GM21717 (cell line): ENCODE measurements at regions not wholly inside any gene's neighbourhood (a gene's known extent, or its start where the extent isn't known, plus 50 kb on each side); places are given as distances from the start of the nearest gene placed in this dataset.
"Not testable (repeated sequence)": the region's sequence is repeated elsewhere in the genome, so short reads cannot be mapped to it uniquely, and the experiment has no call there.

Experiments used
- ATAC-seq: cut with Tn5 transposase; IDR thresholded peaks from one replicate; pipeline ENCODE4 v1.9.1; 2021; ENCODE audit warnings: mild to moderate bottlenecking, moderate library complexity; ENCODE audit not compliant: unreplicated experiment

- peak; percentile 80 for ATAC-seq
Observed at GRCh38 chr2:40680547-40680946, 228.7 kb upstream of the SLC8A1 start.

- ATAC-seq, result no peak
Observed at GRCh38 chr2:40690036-40690435, 238.1 kb upstream of the SLC8A1 start.

DNA sequence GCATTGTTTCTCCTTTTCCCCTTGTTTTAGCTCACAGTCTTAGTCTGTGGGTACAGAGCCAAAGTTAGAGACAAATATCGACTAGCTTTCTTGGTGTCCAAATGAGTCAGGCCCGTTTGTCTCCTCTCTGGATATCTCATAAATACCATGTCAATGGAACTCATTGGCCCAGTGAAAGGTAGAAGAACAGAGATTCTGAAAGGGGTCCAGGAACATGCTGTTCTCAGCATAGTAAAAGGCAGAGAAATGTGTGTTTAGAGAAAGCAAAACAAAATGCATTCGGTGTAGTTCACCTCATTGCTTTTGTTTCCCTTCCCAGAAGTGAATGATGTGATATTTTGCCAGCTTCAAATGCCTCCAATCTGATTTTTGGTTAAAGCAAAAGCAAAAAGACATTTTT, 238.6 kb upstream of the SLC8A1 start:
- ATAC-seq, result no peak

DNA sequence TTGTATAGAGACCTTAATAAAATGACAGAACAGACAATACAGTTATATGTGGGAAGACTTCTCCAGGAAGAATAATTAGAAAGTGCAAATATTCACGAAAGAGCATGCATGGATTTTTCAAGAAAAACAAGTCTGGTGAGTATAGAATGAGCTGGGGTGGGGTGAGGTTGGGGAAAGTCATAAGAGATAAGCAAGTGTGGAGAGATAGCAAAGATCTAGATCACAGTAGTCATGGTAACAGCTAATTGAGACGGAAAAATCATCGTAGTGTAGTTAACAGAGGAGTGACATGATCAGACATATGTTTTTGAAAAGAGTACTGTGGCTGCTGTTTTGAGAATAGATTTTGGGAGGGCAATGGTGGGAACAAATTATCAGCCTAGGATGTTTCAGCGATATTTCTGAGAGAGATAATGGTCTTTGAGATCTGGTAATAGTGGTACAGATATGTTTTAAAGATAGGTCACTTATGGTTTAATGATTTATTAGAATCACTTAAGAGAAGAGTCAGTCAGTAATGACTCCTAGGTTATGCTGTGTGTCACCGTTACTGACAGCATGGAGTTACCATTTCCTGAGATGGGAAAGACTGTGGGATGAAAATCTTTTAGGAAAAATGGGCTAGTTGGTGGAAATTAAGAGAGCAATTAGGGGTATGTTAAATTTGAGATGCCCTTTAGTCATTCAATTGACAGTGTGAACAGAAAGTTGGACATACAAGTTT, 248.5 kb upstream of the SLC8A1 start:
- no peak for ATAC-seq

DNA sequence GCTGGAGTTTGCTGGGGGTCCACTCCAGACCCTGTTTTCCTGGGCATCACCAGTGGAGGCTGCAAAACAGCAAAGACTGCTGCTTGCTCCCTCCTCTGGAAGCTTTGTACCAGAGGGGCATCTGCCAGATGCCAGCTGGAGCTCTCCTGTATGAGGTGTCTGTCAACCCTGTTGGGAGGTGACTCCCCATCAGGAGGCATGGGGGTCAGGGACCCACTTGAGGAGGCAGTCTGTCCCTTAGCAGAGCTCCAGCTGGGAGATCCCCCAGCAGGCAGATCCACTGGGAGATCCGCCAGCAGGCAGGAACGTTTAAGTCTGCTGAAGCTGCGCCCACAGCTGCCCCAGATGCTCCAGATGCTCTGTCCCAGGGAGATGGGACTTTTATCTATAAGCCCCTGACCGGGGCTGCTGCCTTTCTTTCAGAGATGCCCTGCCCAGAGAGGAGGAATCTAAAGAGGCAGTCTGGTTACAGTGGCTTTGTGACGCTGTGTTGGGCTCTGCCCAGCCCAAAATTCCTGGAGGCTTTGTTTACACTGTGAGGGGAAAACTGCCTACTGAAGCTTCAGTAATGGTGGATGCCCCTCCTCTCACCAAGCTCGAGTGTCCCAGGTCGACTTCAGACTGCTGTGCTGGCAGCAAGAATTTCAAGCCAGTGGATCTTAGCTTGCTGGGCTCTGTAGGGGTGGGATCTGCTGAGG, 260.5 kb upstream of the SLC8A1 start:
- ATAC-seq, result not testable (repeated sequence)

DNA sequence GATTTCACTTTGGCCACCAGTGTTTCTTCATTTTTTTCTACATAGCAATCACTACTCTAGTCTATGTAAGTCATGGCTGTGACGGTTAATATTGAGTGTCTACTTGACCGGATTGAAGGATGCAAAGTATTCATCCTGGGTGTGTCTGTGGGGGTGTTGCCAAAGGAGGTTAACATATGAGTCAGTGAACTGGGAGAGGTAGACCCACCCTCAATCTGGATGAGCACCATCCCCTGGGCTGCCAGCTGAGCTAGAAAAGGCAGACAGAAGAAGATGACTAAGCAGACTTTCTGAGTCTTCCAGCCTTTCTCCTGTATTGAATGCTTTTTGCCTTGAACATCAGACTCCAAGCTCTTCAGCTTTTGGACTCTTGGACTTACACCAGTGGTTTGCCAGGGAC, 265.0 kb upstream of the SLC8A1 start:
- no peak for ATAC-seq

- no peak for ATAC-seq
Observed at GRCh38 chr2:40719414-40719813, 267.5 kb upstream of the SLC8A1 start.

GRCh38 chr2:40721595-40721994, 269.7 kb upstream of the SLC8A1 start:
- ATAC-seq, result no peak

GRCh38 chr2:40723194-40723593, 271.3 kb upstream of the SLC8A1 start:
- no peak for ATAC-seq

DNA sequence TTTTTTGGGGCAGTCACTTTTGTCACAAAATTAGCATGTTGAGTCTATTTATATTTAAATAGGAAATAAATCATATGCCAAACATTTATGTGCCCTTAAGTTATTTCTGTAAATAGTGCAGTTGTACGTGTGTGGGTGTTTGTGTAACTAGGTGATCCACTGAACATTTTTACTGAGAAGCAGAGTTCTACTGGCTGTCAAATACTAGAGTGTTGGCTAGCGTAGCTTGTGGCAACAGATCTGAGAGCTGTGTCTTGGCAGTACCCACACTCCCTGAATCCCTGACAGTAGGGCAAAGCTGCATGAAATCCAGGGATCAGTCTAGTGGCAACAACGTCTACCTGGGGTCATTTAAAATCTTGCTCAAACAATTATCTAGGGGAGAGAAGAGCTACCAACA, 273.1 kb upstream of the SLC8A1 start:
- ATAC-seq, result no peak

DNA sequence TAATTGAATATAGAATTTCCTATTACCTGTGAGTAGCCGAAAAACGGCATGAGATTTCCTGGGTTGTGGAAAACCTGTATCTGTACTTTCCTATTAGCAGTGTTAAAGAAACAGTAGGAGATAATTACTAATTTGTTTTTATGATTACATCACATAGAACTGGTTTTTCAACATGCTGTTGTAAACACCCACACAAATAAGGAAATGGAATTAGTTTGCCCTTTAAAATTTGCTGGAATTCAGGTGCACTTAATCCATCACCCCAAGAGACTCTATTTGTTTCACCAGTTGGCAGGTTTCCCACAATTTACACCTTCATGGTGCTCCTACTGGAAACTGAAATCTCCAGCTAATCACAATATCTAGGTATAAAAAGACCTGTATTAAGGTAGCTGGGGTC, 274.1 kb upstream of the SLC8A1 start:
- no peak for ATAC-seq

DNA sequence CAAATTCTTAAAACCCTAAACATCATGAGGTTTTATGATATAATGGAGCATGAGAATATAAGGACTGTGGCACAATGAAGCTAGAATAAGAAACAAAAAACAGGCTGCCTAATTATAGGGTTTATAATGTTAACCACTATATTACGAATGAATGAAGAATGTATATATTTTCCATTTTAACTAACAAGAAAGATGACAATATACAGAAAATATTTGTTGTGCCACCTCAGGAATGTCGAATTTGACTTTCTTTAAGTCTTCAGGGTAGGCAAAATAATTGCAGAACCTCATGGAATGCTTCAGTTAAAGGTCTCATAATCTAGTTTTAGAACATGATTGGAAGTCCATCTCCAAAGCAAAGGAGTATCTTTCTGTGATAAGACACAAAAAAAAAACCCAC, 282.9 kb upstream of the SLC8A1 start:
- ATAC-seq, result no peak

DNA sequence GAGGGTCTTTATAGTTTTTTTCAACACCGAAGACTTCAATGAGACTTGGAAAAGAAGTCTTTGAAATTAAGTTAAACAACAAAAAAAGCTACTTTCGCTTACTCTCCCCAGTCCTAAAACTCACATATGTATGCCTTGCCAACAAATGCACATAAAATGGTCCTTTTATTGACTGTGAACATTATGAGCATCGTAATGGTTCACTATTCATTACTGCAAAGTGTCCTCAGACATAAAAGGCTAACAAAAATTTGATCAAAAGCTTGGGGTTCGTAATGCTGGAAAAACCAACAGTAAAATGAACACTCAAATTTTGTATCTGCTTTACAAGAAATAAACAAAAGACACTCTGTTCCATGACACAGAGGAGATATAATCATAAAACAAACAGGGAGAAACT, 285.3 kb upstream of the SLC8A1 start:
- no peak for ATAC-seq

DNA sequence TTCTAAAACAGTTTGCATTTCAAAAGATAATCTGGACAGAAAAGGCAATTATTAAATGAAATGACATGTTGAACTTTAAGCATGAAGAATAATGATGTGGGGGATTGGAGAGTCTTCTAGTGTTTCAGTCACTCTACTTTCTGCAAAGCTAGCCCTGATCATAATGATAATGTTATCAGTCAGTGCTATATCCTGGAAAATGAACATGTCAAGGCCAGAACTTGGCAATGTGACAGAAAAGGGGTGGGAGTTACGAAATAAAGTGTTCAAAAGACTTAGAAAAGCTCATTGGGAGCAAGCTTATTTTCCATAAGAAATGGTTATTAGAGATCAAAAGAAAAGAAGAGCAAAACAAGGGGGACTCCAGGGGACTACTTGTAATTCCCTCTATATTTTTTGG, 288.5 kb upstream of the SLC8A1 start:
- no peak for ATAC-seq

DNA sequence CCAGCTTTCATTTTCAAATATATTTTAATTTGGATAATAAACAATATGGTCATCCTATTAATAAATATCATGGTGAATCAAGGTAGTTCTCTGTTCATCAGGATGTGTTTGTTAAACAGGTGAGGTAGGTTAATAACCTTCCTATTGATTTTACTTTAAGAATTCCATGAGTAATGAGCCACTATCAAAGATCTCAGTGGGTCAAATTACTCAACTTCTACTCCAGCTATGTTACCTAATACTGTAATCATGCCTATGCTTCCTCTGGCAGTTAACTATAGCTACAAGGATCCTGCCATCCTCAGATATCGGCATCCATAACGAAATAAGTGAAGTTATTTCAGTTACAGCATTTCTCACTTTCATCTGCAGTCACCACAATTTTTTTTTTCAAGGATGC, 289.6 kb upstream of the SLC8A1 start:
- ATAC-seq, result no peak

DNA sequence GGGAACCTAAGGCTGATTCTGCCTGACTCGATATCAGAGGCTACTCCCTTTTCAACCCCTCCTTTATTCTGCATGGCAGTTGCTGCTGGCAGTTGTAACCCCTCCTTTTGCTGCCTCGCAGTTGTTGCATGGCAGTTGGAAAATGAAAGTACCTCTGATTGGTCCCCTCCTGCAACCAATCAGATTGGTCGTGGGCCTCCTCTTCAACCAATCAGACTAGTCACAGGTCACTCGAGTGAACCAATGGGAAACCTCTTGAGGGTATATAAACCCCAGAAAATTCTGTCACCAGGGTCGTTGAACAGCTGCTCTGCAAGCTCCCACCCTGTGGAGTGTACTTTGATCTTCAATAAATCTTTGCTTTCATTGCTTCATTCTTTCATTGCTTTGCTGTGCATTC, 294.3 kb upstream of the SLC8A1 start:
- no peak for ATAC-seq

GRCh38 chr2:40751981-40752380, 300.1 kb upstream of the SLC8A1 start:
- no peak for ATAC-seq

GRCh38 chr2:40752796-40753195, 300.9 kb upstream of the SLC8A1 start:
- ATAC-seq, result no peak

DNA sequence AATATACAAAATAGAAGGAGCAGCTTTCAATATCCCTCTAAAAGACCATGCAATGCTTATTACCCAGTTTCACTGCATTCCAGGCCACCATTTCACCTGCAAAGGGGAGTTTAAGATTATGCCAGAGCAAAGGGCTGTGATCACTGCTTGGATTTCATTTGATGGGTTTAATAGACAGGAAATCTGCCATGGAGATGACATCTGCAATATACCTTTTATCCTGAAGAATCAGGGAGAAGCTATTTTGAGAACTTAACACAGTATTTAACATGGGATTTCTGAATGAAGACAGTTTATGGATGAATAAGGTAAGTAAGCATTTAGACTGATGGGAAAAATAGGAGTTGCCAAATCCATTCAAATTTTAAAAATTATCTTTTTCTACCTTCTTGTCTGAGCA, 303.0 kb upstream of the SLC8A1 start:
- no peak for ATAC-seq

GRCh38 chr2:40758401-40759155, 306.7 kb upstream of the SLC8A1 start:
- peak; percentile 62 for ATAC-seq

GRCh38 chr2:40760071-40760666, 308.3 kb upstream of the SLC8A1 start:
- peak; percentile 51 for ATAC-seq

DNA sequence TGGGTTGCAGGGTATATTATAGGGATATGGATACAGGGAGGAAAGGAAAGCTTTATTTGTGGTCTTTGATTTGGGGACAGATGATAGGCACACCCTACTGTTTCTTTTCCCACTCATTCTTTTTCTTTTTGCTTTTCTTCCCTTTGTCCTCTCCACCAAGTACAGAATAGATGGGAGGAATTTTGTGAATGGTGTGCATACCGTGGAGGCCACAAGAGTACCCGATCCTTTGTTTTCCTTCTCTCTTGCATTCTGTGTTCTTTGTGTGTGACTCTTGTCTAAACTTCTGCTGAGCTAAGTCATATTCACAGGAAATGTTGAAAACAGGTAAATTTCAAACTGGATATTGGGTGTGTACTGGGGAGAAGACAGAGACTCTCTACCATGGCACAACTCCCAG, 321.4 kb upstream of the SLC8A1 start:
- no peak for ATAC-seq
